H1 (cell line): ENCODE measurements at regions not wholly inside any gene's neighbourhood (a gene's known extent, or its start where the extent isn't known, plus 50 kb on each side); places are given as distances from the start of the nearest gene placed in this dataset.

Source experiments
- CTCF ChIA-PET: fragments of 300-600 bp; sonication (Branson Sonifier 250); formaldehyde crosslinking; loops from one replicate; lab custom pipeline; 2021; ENCODE audit not compliant: partially characterized antibody; lab: Charles Lee
- POLR2A ChIA-PET: fragments of 300-600 bp; sonication (Branson Sonifier 250); formaldehyde crosslinking; loops from one replicate; lab custom pipeline; 2021; ENCODE audit warnings: inconsistent platforms; ENCODE audit not compliant: partially characterized antibody; lab: Charles Lee
- DNase-seq, 2 experiments: peaks; one replicate each; pipeline versions ENCODE4 v3.0.0 to v3.0.0-alpha.2; 2010 to 2022; ENCODE audit warnings: low spot score in 2 of 2, low read depth in 1 of 2, mixed read lengths in 1 of 2
- FAIRE-seq: peaks from 2 replicates; lab custom pipeline; 2011; peaks lifted over from hg19 to GRCh38; lab: Jason Lieb, UNC
- H2AFZ ChIP-seq: 2 replicates; pipeline ENCODE4 v1.8.1; 2012; ENCODE audit warnings: low read length, inconsistent platforms
- H2AK5ac ChIP-seq: 2 replicates; pipeline ENCODE4 v1.6.1; 2013; ENCODE audit warnings: low read depth, low read length
- H2BK120ac ChIP-seq: replicated peaks from 2 replicates; pipeline ENCODE3; 2013; ENCODE audit warnings: low read depth, low read length, inconsistent platforms
- H2BK12ac ChIP-seq: 2 replicates; pipeline ENCODE4 v1.6.1; 2013; ENCODE audit warnings: low read depth, low read length
- H2BK15ac ChIP-seq: 2 replicates; pipeline ENCODE4 v1.6.1; 2013; ENCODE audit warnings: low read length
- H2BK20ac ChIP-seq: 2 replicates; pipeline ENCODE4 v1.6.1; 2013; ENCODE audit warnings: low read length
- H2BK5ac ChIP-seq: 2 replicates; pipeline ENCODE4 v1.6.1; 2013; ENCODE audit warnings: low read depth, low read length
- H3K14ac ChIP-seq: 2 replicates; pipeline ENCODE4 v1.6.1; 2013; ENCODE audit warnings: inconsistent platforms; ENCODE audit not compliant: insufficient read length
- H3K18ac ChIP-seq: 2 replicates; pipeline ENCODE4 v1.6.1; 2013; ENCODE audit warnings: low read length; ENCODE audit errors: extremely low read depth
- H3K23ac ChIP-seq: 2 replicates; pipeline ENCODE4 v1.6.1; 2013; ENCODE audit warnings: inconsistent platforms; ENCODE audit not compliant: insufficient read length
- H3K23me2 ChIP-seq: 2 replicates; pipeline ENCODE4 v1.6.1; 2013; ENCODE audit warnings: low read depth, low read length
- H3K27ac ChIP-seq: 2 replicates; pipeline ENCODE4 v1.6.1; 2011; ENCODE audit warnings: low read depth, low read length, inconsistent platforms
- H3K27me3 ChIP-seq, 4 experiments: replicated peaks in 1 of 4; 1 replicate in 1 of 4; 2 replicates in 3 of 4; pipeline versions ENCODE4 v1.6.1 to v1.8.1; 2011 to 2013; ENCODE audit warnings: low read length in 3 of 4, mild to moderate bottlenecking in 3 of 4, inconsistent platforms in 2 of 4, mixed read lengths in 2 of 4, moderate library complexity in 1 of 4; ENCODE audit not compliant: control insufficient read depth in 3 of 4, insufficient read depth in 3 of 4; ENCODE audit errors: extremely low read depth in 1 of 4
- H3K36me3 ChIP-seq, 4 experiments: 2 replicates each; pipeline versions ENCODE4 v1.6.1 to v1.8.1; 2011 to 2013; ENCODE audit warnings: mild to moderate bottlenecking in 4 of 4, low read length in 3 of 4, moderate library complexity in 2 of 4, control low read depth in 1 of 4, inconsistent platforms in 1 of 4; ENCODE audit not compliant: insufficient read depth in 4 of 4, control insufficient read depth in 2 of 4
- H3K4ac ChIP-seq: replicated peaks from 2 replicates; pipeline ENCODE3; 2013; ENCODE audit warnings: low read length, low read depth, mixed read lengths, inconsistent platforms; ENCODE audit not compliant: insufficient read length
- H3K4me1 ChIP-seq, 4 experiments: replicated peaks in 1 of 4; 1 replicate in 1 of 4; 2 replicates in 3 of 4; pipeline versions ENCODE4 v1.6.1 to v1.8.1; 2011 to 2013; ENCODE audit warnings: low read length in 3 of 4, inconsistent platforms in 2 of 4, mixed read lengths in 1 of 4; ENCODE audit not compliant: insufficient read depth in 4 of 4, control insufficient read depth in 3 of 4
- H3K4me2 ChIP-seq, 2 experiments: 2 replicates each; pipeline versions ENCODE4 v1.6.1 to v1.8.1; 2011 to 2013; ENCODE audit warnings: low read depth in 2 of 2, low read length in 2 of 2, control low read depth in 1 of 2, inconsistent platforms in 1 of 2, mild to moderate bottlenecking in 1 of 2; ENCODE audit not compliant: insufficient read depth in 1 of 2
- H3K4me3 ChIP-seq, 4 experiments: fragments of 200-600, 300-600 bp in 1 of 4; sonication (generic), shearing (Covaris generic), sonication (Bioruptor Twin) in 1 of 4; 2 replicates each; pipeline versions ENCODE4 v1.5.1 to v1.8.1; 2011 to 2016; ENCODE audit warnings: low read length in 4 of 4, low read depth in 3 of 4, control low read depth in 2 of 4, inconsistent platforms in 2 of 4, mild to moderate bottlenecking in 2 of 4, mixed read lengths in 1 of 4, moderate library complexity in 1 of 4; ENCODE audit not compliant: insufficient read depth in 2 of 4; ENCODE audit errors: extremely low read depth in 1 of 4
- H3K56ac ChIP-seq: replicated peaks from 2 replicates; pipeline ENCODE3; 2013; ENCODE audit warnings: low read depth, mild to moderate bottlenecking, mixed read lengths, low read length, inconsistent platforms; ENCODE audit not compliant: insufficient read length
- H3K79me1 ChIP-seq: 2 replicates; pipeline ENCODE4 v1.6.1; 2013; ENCODE audit warnings: low read depth, low read length, control low read depth
- H3K79me2 ChIP-seq, 2 experiments: 2 replicates each; pipeline versions ENCODE4 v1.6.1 to v1.8.1; 2012 to 2013; ENCODE audit warnings: low read length in 2 of 2, mild to moderate bottlenecking in 2 of 2, inconsistent platforms in 1 of 2; ENCODE audit not compliant: insufficient read depth in 2 of 2, control insufficient read depth in 1 of 2
- H3K9ac ChIP-seq, 4 experiments: replicated peaks in 1 of 4; 1 replicate in 1 of 4; 2 replicates in 3 of 4; pipeline versions ENCODE4 v1.6.1 to v1.8.1; 2011 to 2013; ENCODE audit warnings: low read depth in 3 of 4, low read length in 3 of 4, control low read depth in 2 of 4, mild to moderate bottlenecking in 2 of 4, moderate library complexity in 2 of 4, inconsistent platforms in 1 of 4; ENCODE audit errors: extremely low read depth in 1 of 4
- H3K9me3 ChIP-seq, 2 experiments: 2 replicates each; pipeline versions ENCODE4 v1.6.1 to v1.8.1; 2012 to 2013; ENCODE audit warnings: mild to moderate bottlenecking in 2 of 2, moderate library complexity in 2 of 2, control low read depth in 1 of 2, inconsistent platforms in 1 of 2, low read depth in 1 of 2, low read length in 1 of 2, mixed read lengths in 1 of 2; ENCODE audit not compliant: insufficient read depth in 2 of 2
- H4K20me1 ChIP-seq, 2 experiments: replicated peaks in 1 of 2; 2 replicates each; pipeline versions ENCODE3 to v1.8.1; 2011 to 2013; ENCODE audit warnings: inconsistent platforms in 2 of 2, low read length in 2 of 2, mild to moderate bottlenecking in 1 of 2; ENCODE audit not compliant: insufficient read depth in 2 of 2, control insufficient read depth in 1 of 2
- H4K5ac ChIP-seq: 2 replicates; pipeline ENCODE4 v1.6.1; 2013; ENCODE audit warnings: low read length, low read depth, mixed read lengths, inconsistent platforms; ENCODE audit not compliant: insufficient read length
- H4K8ac ChIP-seq: 2 replicates; pipeline ENCODE4 v1.8.0; 2013; ENCODE audit warnings: mild to moderate bottlenecking, moderate library complexity, low read length, inconsistent platforms; ENCODE audit not compliant: insufficient read depth; ENCODE audit errors: extremely low read depth
- H4K91ac ChIP-seq: replicated peaks from 2 replicates; pipeline ENCODE3; 2013; ENCODE audit warnings: low read length, mixed read lengths, inconsistent platforms; ENCODE audit not compliant: insufficient read length
- FOSL1 ChIP-seq: IDR thresholded peaks from 2 replicates; pipeline ENCODE4 v1.6.1; 2011; ENCODE audit warnings: mild to moderate bottlenecking, low read depth, low read length, moderate library complexity; ENCODE audit not compliant: insufficient read depth
- POU5F1 ChIP-seq: IDR thresholded peaks from 2 replicates; pipeline ENCODE4 v1.6.1; 2011; ENCODE audit warnings: low read depth, mild to moderate bottlenecking, low read length, moderate library complexity
- SIN3A ChIP-seq, 2 experiments: IDR thresholded peaks in 1 of 2; conservative IDR thresholded peaks in 1 of 2; 2 replicates each; pipeline ENCODE4 v1.6.1; 2011 to 2012; ENCODE audit warnings: low read length in 2 of 2, improper control_type of control experiment in 1 of 2, low read depth in 1 of 2, mild to moderate bottlenecking in 1 of 2
- SIRT6 ChIP-seq: IDR thresholded peaks from one replicate; pipeline ENCODE4 v1.7.1; 2012; ENCODE audit warnings: low read length, inconsistent platforms
- SP1 ChIP-seq: IDR thresholded peaks from 2 replicates; pipeline ENCODE4 v1.6.1; 2011; ENCODE audit warnings: low read depth, low read length
- SRF ChIP-seq: IDR thresholded peaks from 2 replicates; pipeline ENCODE4 v1.6.1; 2011; ENCODE audit warnings: mild to moderate bottlenecking, low read depth, low read length, moderate library complexity
- TCF12 ChIP-seq: IDR thresholded peaks from 2 replicates; pipeline ENCODE4 v1.6.1; 2011; ENCODE audit warnings: low read depth, mild to moderate bottlenecking, low read length
- TF ChIP-seq, protein P1 (sequence below): IDR thresholded peaks from 2 replicates; pipeline ENCODE4 v1.6.1; 2012; ENCODE audit warnings: low read length, inconsistent platforms

DNA sequence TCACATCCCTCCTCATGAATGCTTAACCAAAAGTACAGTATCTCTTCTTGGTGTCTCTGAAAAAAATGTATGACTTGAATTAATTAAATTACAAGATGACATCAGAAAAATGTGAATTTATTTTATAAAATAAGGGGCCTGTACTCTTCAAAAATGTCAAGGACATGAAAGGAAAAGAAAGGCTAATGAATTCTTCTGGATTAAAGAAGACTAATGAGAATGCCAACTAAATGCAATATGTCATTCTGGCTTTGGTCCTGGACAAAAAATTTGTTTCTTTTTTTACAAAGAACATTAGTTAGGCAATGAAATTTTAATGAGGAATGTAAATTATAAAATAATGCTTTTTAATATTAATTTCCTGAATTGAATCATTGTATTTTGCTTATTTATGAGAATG, 1125.7 kb downstream of the DNAJB9 start:
- Histone ChIP-seq H3K79me1 (no peaks in the 10 kb centered on the region), H3K56ac (no peak overlapping the region), H2BK5ac (no peak overlapping the region), H2AK5ac (no peak overlapping the region), H3K23me2 (no peaks in the 10 kb centered on the region), H2BK12ac (no peak overlapping the region), H3K9ac (no peak overlapping the region), H4K8ac (no peak overlapping the region), H4K91ac (no peak overlapping the region), H3K79me2 (no peaks in the 10 kb centered on the region), H3K23ac (no peak overlapping the region), H3K4me3 (no peak overlapping the region), H3K18ac (no peak overlapping the region), H2BK120ac (no peak overlapping the region), H2BK20ac (no peak overlapping the region), H3K27ac (no peak overlapping the region), H2AFZ (no peak overlapping the region), H4K5ac (no peak overlapping the region), H3K27me3 (no peaks in the 10 kb centered on the region), H3K9me3 (peaks cover 6 to 8% of the 10 kb centered on the region in 2 experiments; a peak in 2 of 4 replicates), H3K14ac (no peak overlapping the region), H2BK15ac (no peak overlapping the region), H3K4me1 (no peaks in the 10 kb centered on the region), H3K36me3 (peaks cover 0 to 4% (median 0%) of the 10 kb centered on the region in 4 experiments; a peak in 1 of 8 replicates), H4K20me1 (no peaks in the 10 kb centered on the region), H3K4me2 (no peak overlapping the region), H3K4ac (no peak overlapping the region)
- no peak for TF ChIP-seq FOSL1
- TF ChIP-seq SRF, result no peak
- TF ChIP-seq TCF12, result no peak
- TF ChIP-seq SIRT6, result no peak
- TF ChIP-seq SP1, result no peak
- TF ChIP-seq, protein P1, sequence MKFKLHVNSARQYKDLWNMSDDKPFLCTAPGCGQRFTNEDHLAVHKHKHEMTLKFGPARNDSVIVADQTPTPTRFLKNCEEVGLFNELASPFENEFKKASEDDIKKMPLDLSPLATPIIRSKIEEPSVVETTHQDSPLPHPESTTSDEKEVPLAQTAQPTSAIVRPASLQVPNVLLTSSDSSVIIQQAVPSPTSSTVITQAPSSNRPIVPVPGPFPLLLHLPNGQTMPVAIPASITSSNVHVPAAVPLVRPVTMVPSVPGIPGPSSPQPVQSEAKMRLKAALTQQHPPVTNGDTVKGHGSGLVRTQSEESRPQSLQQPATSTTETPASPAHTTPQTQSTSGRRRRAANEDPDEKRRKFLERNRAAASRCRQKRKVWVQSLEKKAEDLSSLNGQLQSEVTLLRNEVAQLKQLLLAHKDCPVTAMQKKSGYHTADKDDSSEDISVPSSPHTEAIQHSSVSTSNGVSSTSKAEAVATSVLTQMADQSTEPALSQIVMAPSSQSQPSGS, result no peak
- TF ChIP-seq POU5F1, result no peak
- no peak for TF ChIP-seq SIN3A (conservative IDR thresholded peaks at IDR 0.05 in 1 of 2, IDR thresholded peaks at IDR 0.05 in 1 of 2; ENCODE audit: low read depth in 1 of 2, low read length in 2 of 2)
- DNase-seq (no peak), FAIRE-seq (no peak)
- ChIA-PET POLR2A (no interaction called here), CTCF (no interaction called here)
